Epithelial cell of esophagus (primary cell): ENCODE measurements at regions not wholly inside any gene's neighbourhood (a gene's known extent, or its start where the extent isn't known, plus 50 kb on each side); places are given as distances from the start of the nearest gene placed in this dataset.
"Not testable (repeated sequence)": the region's sequence is repeated elsewhere in the genome, so short reads cannot be mapped to it uniquely, and the experiment has no call there.

ENCODE experiments used
- DNase-seq: peaks from one replicate; pipeline ENCODE4 v3.0.0; 2010; ENCODE audit warnings: low read depth
- H3K4me3 ChIP-seq: 2 replicates; pipeline ENCODE4 v1.5.1; 2011; ENCODE audit warnings: mild to moderate bottlenecking, low read length, control low read depth
- TF ChIP-seq, protein P1 (sequence below): IDR thresholded peaks from 2 replicates; pipeline ENCODE4 v1.5.1; 2011; ENCODE audit warnings: low read depth, mild to moderate bottlenecking, low read length, control low read depth, inconsistent platforms; ENCODE audit not compliant: insufficient read depth; ENCODE audit errors: missing control alignments

DNA sequence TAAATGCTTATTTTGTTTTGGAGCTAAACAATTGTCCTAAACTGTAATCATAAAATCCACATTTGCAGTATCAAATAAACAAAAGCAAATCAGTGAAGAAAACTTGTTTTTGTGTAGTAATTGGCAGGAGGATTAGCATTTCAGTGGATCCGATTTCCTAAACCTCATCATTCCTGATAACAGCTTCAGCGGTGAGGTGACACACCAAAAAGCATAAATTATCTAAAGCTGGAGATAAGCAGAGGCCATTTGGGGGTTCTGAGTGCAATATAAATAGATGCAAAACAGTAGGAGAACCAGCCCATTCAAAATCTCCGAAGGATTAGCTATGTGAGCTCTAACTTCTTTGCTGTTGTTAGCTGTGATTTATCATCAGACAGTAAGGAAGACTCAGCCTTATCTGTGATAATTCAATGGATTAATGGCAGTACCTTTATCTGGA is 235.8 kb downstream of the EPHA7 start:
- no peak for DNase-seq
- TF ChIP-seq, protein P1, sequence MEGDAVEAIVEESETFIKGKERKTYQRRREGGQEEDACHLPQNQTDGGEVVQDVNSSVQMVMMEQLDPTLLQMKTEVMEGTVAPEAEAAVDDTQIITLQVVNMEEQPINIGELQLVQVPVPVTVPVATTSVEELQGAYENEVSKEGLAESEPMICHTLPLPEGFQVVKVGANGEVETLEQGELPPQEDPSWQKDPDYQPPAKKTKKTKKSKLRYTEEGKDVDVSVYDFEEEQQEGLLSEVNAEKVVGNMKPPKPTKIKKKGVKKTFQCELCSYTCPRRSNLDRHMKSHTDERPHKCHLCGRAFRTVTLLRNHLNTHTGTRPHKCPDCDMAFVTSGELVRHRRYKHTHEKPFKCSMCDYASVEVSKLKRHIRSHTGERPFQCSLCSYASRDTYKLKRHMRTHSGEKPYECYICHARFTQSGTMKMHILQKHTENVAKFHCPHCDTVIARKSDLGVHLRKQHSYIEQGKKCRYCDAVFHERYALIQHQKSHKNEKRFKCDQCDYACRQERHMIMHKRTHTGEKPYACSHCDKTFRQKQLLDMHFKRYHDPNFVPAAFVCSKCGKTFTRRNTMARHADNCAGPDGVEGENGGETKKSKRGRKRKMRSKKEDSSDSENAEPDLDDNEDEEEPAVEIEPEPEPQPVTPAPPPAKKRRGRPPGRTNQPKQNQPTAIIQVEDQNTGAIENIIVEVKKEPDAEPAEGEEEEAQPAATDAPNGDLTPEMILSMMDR, result no peak
- H3K4me3 ChIP-seq, result no peak overlapping the region

DNA sequence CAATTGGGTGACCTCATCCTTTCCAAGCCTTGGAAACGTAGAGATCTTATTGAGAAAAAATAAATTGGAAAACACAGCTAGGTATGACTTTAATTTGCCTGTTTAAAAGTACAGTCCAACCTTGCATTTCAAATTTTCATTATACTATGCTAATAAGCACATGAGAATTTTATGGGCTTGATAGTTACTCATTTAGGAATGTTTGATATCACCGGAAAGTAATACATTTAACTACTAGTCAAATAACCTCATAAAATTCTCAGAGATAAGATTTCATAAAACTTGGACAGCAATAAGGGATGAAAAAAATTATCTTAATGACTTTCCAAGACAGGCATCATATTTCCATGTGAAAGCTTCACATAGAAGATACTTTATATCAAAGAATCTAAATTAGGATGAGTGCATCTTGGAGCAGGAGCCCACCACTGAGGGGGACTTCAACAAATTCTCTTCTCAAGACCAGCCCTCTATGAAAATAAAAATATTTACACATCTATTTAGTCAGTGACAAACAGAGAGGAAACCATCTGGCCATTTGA is 236.3 kb downstream of the EPHA7 start:
- no peak for DNase-seq
- TF ChIP-seq, protein P1, result no peak
- no peak overlapping the region for H3K4me3 ChIP-seq

DNA sequence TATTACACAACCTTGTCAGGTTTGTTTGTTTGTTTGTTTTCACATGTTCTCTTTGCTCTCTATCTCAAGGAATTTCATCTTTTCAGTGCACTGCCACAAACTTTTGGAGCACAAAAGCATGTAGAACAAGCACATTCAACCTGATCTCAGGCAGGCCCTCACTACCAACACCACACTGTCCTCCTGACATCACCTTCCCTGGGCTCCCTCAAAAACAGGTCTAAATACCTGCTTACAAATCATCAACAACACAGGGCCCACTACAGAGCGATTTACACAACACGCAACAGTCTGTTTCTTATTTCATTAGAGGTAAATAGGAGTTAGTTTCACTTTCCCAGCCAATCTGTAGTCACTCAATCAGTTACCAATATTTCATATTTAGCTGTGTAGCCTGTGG is 241.4 kb downstream of the EPHA7 start:
- H3K4me3 ChIP-seq, result no peak overlapping the region
- DNase-seq, result no peak
- TF ChIP-seq, protein P1, result no peak

DNA sequence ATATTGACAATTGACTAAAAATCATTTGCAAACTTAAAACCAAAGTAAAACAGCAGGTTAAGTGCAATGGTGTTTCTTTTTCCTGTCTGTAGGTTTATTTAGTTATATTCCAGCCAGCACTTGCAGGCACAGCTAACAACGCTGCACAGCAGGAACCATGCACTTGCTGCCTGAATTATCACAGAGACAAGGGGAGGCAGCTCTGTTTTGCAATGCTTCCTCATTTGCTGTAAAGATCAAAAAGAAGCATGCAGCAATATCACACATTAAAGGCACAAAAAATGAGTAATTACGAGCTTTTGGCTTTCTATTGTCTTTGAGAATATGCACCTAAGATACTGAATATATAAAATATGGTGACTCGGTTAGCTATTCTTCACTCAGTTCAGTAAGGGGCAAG is 241.9 kb downstream of the EPHA7 start:
- no peak for DNase-seq
- TF ChIP-seq, protein P1, result no peak
- no peak overlapping the region for H3K4me3 ChIP-seq

DNA sequence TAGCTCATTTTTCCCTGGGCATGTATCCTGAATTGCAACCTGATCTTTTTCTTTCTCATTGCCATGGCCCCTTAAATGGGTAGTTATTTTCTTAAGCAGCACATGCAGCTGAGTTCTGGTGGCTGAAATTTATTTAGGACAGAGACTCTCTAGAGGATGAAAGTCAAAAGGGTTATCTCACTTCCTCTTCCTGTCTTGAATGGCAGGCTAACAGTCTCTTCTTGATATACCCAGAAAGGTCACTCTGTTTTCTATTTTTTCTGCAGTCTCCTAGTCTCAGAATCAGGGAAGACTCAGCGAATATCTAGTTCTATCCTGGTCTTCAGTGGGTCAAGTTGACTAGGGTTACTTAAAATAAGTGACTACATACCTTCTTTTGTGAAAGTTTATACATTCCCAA is 243.3 kb downstream of the EPHA7 start:
- H3K4me3 ChIP-seq, result no peak overlapping the region
- no peak for DNase-seq
- TF ChIP-seq, protein P1, result no peak

DNA sequence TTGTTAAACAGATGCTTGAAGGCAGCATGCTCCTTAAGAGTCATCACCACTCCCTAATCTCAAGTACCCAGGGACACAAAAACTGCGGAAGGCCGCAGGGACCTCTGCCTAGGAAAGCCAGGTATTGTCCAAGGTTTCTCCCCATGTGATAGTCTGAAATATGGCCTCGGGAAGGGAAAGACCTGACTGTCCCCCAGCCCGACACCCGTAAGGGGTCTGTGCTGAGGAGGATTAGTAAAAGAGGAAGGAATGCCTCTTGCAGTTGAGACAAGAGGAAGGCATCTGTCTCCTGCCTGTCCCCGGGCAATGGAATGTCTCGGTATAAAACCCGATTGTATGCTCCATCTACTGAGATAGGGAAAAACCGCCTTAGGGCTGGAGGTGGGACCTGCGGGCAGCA is 245.8 kb downstream of the EPHA7 start:
- DNase-seq, H3K4me3 ChIP-seq: not testable (repeated sequence)

DNA sequence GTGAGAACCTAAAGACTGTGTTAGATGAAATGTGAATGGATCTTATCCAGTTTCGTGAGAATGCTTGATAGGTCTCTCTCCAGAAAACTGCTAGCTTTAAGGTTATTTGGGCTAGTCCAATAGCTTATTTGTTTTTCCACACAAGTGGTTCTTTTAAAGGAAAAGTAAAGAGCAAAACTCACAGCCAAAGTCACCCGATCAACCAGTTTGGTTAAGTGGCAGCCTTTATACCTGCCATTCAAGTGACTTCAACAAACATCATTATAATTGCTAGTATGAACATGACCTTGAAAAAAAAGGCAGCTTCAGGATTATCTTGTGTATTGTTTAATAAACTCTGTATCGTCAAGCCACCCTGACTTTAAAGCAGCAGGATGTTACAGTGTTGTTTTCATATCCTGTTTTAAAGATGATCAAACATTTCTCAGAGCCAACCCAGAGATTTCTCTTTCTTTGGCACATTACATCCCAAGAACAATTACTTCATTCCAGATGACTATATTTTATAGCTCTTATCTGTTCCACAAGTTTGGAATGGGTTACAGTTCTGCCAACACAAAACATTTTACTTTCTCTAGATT is 253.4 kb downstream of the EPHA7 start:
- H3K4me3 ChIP-seq, result no peak overlapping the region
- no peak for DNase-seq
- TF ChIP-seq, protein P1, result no peak
